ENCODE measurements at regions not wholly inside any gene's neighbourhood (a gene's known extent, or its start where the extent isn't known, plus 50 kb on each side); places are given as distances from the start of the nearest gene placed in this dataset.

DNA sequence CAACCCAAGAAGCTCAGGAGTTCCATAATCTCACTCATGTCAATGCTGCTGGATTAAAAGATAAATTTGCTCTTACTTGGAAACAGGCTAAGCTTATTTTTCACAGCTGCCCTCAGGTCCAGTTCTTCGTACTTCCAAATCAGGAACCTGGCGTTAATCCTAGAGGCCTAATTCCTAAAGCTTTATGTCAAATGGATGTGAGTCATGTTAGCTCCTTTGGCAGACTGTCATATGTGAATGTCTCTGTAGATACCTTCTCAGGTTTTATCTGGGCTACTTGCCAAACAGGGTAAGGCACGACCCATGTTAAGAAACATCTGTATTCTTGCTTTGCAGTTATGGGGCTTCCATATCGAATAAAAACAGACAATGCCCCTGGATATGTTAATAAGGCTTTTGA is 504.6 kb downstream of the ALG10 start:
- no peak for DNase-seq (ENCODE audit: low read depth)
- no peak overlapping the region for H3K4me3 ChIP-seq (ENCODE audit: low read depth, low read length)
- TF ChIP-seq, protein P1, sequence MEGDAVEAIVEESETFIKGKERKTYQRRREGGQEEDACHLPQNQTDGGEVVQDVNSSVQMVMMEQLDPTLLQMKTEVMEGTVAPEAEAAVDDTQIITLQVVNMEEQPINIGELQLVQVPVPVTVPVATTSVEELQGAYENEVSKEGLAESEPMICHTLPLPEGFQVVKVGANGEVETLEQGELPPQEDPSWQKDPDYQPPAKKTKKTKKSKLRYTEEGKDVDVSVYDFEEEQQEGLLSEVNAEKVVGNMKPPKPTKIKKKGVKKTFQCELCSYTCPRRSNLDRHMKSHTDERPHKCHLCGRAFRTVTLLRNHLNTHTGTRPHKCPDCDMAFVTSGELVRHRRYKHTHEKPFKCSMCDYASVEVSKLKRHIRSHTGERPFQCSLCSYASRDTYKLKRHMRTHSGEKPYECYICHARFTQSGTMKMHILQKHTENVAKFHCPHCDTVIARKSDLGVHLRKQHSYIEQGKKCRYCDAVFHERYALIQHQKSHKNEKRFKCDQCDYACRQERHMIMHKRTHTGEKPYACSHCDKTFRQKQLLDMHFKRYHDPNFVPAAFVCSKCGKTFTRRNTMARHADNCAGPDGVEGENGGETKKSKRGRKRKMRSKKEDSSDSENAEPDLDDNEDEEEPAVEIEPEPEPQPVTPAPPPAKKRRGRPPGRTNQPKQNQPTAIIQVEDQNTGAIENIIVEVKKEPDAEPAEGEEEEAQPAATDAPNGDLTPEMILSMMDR (conservative IDR thresholded peaks at IDR 0.05; ENCODE audit: low read depth, low read length): no peak

DNA sequence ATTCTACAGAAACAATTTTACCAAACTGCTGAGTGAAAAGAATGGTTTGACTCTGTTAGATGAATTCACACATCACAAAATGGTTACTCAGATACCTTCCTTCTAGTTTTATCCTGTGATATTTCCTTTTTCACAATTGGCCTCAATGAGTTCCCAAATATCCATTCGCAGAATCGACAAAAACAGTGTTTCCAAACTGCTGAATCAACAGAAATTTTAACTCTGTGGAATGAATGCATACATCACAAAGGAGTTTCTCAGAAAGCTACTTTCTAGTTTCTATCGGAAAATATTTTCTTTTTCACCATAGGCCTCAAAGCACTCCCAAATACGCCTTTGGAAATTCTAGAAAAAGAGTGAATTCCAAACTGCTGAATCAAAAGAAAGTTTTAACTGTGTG is 525.0 kb downstream of the ALG10 start:
- H3K4me3 ChIP-seq (ENCODE audit: low read depth, low read length): no peak overlapping the region
- no peak for DNase-seq (ENCODE audit: low read depth)
- TF ChIP-seq, protein P1 (conservative IDR thresholded peaks at IDR 0.05; ENCODE audit: low read depth, low read length): no peak

DNA sequence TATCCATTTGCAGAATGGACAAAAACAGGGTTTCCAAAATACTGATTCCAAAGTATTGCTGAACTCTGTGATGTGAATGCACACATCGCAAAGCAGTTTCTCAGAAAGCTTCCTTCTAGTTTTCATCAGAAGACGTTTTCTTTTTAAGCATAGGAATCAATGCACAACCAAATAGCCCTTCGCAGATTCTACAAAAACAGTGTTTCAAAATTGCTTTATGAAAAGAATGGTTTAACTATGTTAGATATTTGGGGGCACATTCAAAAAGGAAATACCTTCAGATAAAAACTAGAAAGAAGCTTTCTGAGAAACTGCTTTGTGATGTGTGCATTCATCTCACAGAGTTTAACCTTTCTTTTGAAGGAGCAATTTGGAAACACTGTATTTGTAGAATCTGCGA is 569.7 kb downstream of the ALG10 start:
- no peak overlapping the region for H3K4me3 ChIP-seq (ENCODE audit: low read depth, low read length)
- DNase-seq (ENCODE audit: low read depth): no peak

DNA sequence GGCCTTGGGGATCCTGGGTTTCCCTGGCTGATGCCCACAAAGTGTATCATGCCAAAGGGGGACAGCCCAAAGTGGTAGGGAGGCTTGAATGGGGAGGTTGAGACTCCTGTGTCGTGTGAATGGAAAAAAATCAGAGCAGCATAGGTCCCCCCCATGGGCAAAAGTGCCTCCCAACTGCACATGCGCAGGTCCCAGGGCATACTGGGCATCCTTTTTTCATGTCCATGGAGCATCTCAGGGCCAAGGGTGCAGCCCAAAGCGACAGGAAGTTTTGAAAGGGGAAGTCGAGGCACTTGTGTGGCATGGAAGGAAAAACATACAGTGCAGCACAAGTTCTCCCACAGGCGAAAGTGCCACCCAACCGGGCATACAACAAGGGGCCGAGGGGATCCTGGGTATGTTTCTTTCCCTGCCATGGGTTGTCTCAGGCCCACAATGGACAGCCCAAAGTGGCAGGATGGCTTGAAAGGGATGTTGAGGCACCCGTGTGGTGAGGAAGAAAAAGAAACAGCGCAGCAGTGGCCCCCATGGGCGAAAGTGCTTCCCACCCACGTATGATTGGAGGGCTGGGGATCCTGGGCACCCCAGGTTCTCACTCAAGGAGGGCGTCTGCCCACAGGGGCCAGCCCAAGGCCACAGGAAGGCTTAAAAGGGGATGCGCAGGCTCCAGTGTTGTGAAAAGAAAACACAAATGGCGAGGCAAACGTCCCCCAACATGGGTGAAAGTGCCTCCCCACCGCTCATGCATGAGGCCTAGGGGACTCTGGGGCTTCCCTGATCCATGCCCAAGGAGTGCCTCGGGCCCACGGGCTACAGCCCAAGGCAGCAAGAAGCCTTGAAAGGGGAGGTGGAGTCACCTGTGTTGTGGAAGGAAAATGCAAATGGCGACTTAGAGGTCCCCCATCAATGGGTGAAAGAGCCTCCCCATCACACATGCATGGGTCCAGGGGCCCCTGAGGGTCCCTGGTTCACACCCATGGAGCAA is 573.7 kb downstream of the ALG10 start:
- no peak overlapping the region for H3K4me3 ChIP-seq (ENCODE audit: low read depth, low read length)
- no peak for DNase-seq (ENCODE audit: low read depth)
- TF ChIP-seq, protein P1 (conservative IDR thresholded peaks at IDR 0.05; ENCODE audit: low read depth, low read length): no peak

More for the DNA sequence above, 569.7 kb downstream of the ALG10 start:
- TF ChIP-seq, protein P1 (conservative IDR thresholded peaks at IDR 0.05; ENCODE audit: low read depth, low read length): no peak

DNA sequence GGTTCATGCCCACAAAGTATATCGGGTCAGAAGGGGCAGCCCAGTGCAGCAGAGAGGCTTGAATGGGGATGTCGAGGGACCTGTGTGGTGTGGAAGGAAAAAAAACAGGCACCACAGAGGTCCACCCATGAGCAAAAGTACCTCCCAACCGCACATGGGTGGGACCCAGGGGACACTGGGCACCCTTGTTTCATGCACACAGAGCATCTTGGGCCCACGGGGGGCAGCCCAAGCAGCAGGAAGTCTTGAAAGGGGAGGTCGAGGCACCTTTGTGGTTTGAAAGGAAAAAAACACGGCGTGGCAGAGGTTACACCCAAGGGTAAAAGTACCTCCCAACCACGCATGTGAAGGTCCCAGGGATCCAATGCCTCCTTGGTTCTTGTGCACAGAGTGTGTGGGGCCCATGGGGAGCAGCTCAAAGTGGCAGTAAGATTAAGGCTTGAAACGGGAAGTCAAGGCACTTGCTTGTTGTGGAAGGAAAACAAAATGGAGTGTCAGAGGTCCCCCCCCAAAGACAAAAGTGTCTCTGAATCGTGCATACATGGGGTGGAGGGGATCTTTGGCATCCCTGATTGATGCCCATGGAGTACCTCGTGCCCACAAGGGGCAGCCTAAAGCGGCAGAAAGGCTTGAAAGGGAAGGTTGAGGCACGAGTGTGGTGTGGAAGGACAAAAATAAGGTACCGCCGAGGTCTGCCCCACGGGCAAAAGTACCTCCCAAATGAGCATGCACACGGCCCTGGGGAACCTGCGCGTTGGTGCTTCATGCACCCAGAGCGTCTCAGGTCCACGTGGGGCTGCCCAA is 575.5 kb downstream of the ALG10 start:
- no peak for DNase-seq (ENCODE audit: low read depth)
- TF ChIP-seq, protein P1 (conservative IDR thresholded peaks at IDR 0.05; ENCODE audit: low read depth, low read length): no peak
- no peak overlapping the region for H3K4me3 ChIP-seq (ENCODE audit: low read depth, low read length)

DNA sequence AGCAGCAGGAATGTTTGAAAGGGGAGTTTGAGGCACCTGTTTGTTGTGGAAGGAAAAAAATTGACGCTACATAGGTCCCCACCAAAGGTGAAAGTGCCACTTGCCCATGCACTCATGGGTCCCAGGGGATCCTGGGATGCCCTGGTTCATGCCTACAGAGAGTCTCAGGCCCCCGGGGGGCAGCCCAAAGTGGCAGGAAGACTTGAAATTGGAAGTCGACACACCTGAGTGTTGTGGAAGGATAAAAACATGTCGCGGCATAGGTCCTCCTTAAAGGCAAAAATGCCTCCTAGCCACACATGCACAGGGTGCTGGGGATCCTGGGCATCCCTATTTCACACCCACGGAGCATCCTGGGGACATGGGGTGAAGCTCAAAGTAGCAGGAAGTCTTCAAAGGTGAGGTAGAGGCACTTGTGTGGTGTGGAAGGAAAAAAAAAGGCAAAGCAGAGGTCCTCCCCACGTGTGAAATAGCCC is 576.1 kb downstream of the ALG10 start:
- no peak for DNase-seq (ENCODE audit: low read depth)
- TF ChIP-seq, protein P1 (conservative IDR thresholded peaks at IDR 0.05; ENCODE audit: low read depth, low read length): no peak
- no peak overlapping the region for H3K4me3 ChIP-seq (ENCODE audit: low read depth, low read length)
